AG04450 (cell line): ENCODE measurements at regions not wholly inside any gene's neighbourhood (a gene's known extent, or its start where the extent isn't known, plus 50 kb on each side); places are given as distances from the start of the nearest gene placed in this dataset.

ENCODE experiments used
- CTCF ChIA-PET: fragments of 300-600, 350-600 bp; formaldehyde crosslinking; extraction: SDS; loops from one replicate; lab custom pipeline; 2022; ENCODE audit warnings: antibody characterized with exemption, inconsistent platforms; lab: Charles Lee
- POLR2A ChIA-PET: fragments of 350-600 bp; formaldehyde crosslinking; extraction: SDS; loops from one replicate; lab custom pipeline; 2021; ENCODE audit warnings: antibody characterized with exemption, inconsistent platforms; lab: Yijun Ruan, JAX
- DNase-seq: peaks from one replicate; pipeline ENCODE4 v3.0.0-alpha.2; 2011; ENCODE audit warnings: low read depth, low spot score
- H3K27ac ChIP-seq: one replicate; pipeline ENCODE4 v1.5.1; 2012; ENCODE audit warnings: low read depth, low read length, control low read depth
- H3K27me3 ChIP-seq: one replicate; pipeline ENCODE4 v1.6.0; 2012; ENCODE audit warnings: low read length; ENCODE audit not compliant: control insufficient read depth, insufficient read depth
- H3K4me3 ChIP-seq: 2 replicates; pipeline ENCODE4 v1.5.1; 2011; ENCODE audit warnings: mild to moderate bottlenecking, low read depth, low read length, control low read depth
- H3K9me3 ChIP-seq: 2 replicates; pipeline ENCODE4 v1.5.1; 2012; ENCODE audit warnings: low read length; ENCODE audit not compliant: control insufficient read depth, insufficient read depth
- TF ChIP-seq, protein P1 (sequence below): IDR thresholded peaks from 2 replicates; pipeline ENCODE4 v1.5.1; 2011; ENCODE audit warnings: low read depth, low read length, control low read depth, inconsistent platforms

DNA sequence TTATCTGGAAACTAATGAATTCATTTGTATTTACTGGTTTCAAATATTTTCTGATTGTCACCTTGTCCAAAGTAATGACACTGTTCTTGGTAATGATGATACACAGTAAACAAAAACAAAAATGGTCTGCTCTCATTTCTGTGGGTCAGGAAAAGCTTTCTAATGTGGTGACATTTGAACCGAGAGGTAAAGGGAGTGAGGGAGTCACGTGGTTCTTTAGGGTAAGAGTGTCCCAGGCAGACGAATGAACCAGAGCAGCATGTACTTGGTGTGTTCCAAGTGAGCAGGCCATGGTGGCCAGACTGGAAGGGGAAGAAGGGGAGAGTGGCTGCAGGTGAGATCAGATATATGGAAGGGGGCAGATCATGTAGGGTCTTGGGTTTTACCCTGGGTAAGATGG, 247.0 kb upstream of the SLC30A5 start:
- ChIA-PET POLR2A (no interaction called here), CTCF (no interaction called here)
- no peak overlapping the region for H3K4me3 ChIP-seq
- no peak for DNase-seq
- TF ChIP-seq, protein P1, sequence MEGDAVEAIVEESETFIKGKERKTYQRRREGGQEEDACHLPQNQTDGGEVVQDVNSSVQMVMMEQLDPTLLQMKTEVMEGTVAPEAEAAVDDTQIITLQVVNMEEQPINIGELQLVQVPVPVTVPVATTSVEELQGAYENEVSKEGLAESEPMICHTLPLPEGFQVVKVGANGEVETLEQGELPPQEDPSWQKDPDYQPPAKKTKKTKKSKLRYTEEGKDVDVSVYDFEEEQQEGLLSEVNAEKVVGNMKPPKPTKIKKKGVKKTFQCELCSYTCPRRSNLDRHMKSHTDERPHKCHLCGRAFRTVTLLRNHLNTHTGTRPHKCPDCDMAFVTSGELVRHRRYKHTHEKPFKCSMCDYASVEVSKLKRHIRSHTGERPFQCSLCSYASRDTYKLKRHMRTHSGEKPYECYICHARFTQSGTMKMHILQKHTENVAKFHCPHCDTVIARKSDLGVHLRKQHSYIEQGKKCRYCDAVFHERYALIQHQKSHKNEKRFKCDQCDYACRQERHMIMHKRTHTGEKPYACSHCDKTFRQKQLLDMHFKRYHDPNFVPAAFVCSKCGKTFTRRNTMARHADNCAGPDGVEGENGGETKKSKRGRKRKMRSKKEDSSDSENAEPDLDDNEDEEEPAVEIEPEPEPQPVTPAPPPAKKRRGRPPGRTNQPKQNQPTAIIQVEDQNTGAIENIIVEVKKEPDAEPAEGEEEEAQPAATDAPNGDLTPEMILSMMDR: no peak
- H3K9me3 ChIP-seq: no peaks in the 10 kb centered on the region
- H3K27ac ChIP-seq: no peak overlapping the region
- H3K27me3 ChIP-seq: no peaks in the 10 kb centered on the region

DNA sequence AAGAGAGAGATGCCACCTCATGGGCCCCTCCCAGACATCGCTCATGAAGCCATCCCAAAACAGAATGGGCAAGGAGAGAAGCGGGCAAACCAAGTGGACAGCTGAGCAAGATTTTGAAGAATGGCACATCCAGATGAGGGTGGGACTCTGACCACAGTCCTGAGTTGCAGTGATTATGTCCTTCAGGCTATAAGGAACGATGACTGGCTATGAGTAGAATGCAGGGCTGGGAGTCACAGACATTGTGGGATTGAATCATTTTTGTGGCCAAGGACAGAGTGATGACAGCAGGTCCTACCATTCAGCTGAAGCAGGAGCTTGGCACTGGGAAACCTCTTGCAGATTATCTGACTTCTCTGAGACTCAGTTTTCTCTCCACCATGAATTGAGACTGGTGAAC, 245.7 kb upstream of the SLC30A5 start:
- H3K27ac ChIP-seq: no peak overlapping the region
- no peaks in the 10 kb centered on the region for H3K27me3 ChIP-seq
- no peak overlapping the region for H3K4me3 ChIP-seq
- TF ChIP-seq, protein P1: no peak
- DNase-seq: no peak
- ChIA-PET CTCF (no interaction called here), POLR2A (no interaction called here)
- H3K9me3 ChIP-seq: no peaks in the 10 kb centered on the region

DNA sequence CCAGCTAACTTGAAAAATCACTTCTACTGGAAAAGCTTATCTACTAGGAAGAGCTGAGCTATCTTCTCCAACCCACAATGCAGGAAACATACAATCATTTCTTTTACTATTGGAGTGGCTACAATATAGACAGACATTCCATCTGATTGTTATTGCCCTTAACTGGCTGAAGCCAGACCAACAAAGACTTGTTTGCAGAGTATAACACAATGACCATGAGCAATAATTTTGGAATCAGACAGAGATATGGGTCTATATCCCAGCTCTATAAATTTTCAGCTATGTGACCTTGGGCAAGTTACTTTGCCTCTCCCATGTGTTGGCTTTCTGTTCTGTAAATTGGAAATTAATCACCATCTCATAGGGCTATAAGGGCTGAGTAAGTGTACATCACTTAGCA, 244.7 kb upstream of the SLC30A5 start:
- POLR2A ChIA-PET: no interaction called here
- Histone ChIP-seq H3K27ac (no peak overlapping the region), H3K9me3 (no peaks in the 10 kb centered on the region), H3K27me3 (no peaks in the 10 kb centered on the region), H3K4me3 (no peak overlapping the region)
- TF ChIP-seq, protein P1: no peak
- no peak for DNase-seq
- CTCF ChIA-PET: no interaction called here

DNA sequence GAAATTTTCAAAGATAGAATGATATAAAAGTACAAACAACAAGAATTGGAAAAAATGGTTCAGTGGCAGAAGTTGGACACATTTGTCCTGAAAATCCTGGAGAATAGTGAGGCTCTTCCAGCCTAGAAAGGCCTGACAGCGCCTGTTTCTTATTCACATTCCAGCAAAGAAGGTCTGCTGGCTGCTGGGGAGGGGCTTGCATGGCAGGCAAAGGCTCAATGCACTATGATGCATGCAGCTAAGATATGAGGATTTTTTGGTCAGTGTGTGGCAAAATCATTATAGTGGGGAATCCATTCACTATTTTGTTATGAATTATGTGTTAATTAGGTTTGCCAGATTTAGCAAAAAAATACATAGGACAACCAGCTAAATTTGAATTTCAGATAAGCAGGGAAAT, 243.9 kb upstream of the SLC30A5 start:
- TF ChIP-seq, protein P1: no peak
- CTCF ChIA-PET: no interaction called here
- no peaks in the 10 kb centered on the region for H3K27me3 ChIP-seq
- no peak overlapping the region for H3K27ac ChIP-seq
- H3K9me3 ChIP-seq: no peaks in the 10 kb centered on the region
- no peak for DNase-seq
- no peak overlapping the region for H3K4me3 ChIP-seq
- POLR2A ChIA-PET: no interaction called here

DNA sequence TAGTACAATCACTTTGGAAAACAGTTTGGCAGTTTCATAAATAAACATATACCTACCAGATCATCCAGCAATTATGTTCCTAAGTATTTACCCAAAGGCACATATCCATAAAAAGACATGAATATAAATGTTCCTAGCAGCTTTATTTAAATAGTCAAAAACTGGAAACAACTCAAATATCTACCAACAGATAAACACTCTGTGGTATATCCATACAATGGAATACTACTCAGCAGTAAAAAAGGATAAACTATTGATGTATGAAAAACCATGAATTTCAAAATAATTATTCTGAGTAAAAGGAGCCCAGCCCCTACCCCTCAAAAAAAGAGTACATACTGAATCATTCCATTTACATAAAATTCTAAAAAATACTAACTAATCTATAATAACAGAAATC, 232.7 kb upstream of the SLC30A5 start:
- TF ChIP-seq, protein P1: no peak
- CTCF ChIA-PET: no interaction called here
- Histone ChIP-seq H3K27ac (no peak overlapping the region), H3K9me3 (no peaks in the 10 kb centered on the region), H3K27me3 (no peaks in the 10 kb centered on the region), H3K4me3 (no peak overlapping the region)
- DNase-seq: no peak
- POLR2A ChIA-PET: no interaction called here
